Fibroblast of lung (primary cell): ENCODE measurements at regions not wholly inside any gene's neighbourhood (a gene's known extent, or its start where the extent isn't known, plus 50 kb on each side); places are given as distances from the start of the nearest gene placed in this dataset.

Experiments
- DNase-seq, 2 donors: peaks; one replicate each; pipeline versions ENCODE4 v3.0.0 to v3.0.0-alpha.2; 2010; ENCODE audit warnings: low read depth in 2 of 2
- H2AFZ ChIP-seq: 2 replicates; pipeline ENCODE4 v1.5.1; 2012; ENCODE audit warnings: low read length, control low read depth, inconsistent platforms
- H3K27ac ChIP-seq: 2 replicates; pipeline ENCODE4 v1.5.1; 2011; ENCODE audit warnings: low read length, control low read depth; ENCODE audit not compliant: insufficient read depth
- H3K27me3 ChIP-seq: 2 replicates; pipeline ENCODE4 v1.5.1; 2011; ENCODE audit warnings: mild to moderate bottlenecking, low read length; ENCODE audit not compliant: control insufficient read depth, insufficient read depth
- H3K36me3 ChIP-seq: 2 replicates; pipeline ENCODE4 v1.5.1; 2011; ENCODE audit warnings: low read length; ENCODE audit not compliant: control insufficient read depth, insufficient read depth
- H3K4me1 ChIP-seq: 2 replicates; pipeline ENCODE4 v1.5.1; 2011; ENCODE audit warnings: low read length; ENCODE audit not compliant: control insufficient read depth, insufficient read depth; ENCODE audit errors: extremely low read depth
- H3K4me2 ChIP-seq: 2 replicates; pipeline ENCODE4 v1.5.1; 2011; ENCODE audit warnings: low read length, control low read depth; ENCODE audit not compliant: insufficient read depth; ENCODE audit errors: extremely low read depth
- H3K4me3 ChIP-seq, 4 experiments: fragments of 200-600 bp in 1 of 4; sonication (generic) in 1 of 4; replicated peaks in 1 of 4; 2 replicates each; pipeline ENCODE4 v1.5.1; 2011 to 2016; ENCODE audit warnings: low read length in 4 of 4, low read depth in 3 of 4, mild to moderate bottlenecking in 3 of 4, control low read depth in 2 of 4, inconsistent platforms in 1 of 4, mixed read lengths in 1 of 4; ENCODE audit not compliant: insufficient read depth in 1 of 4; ENCODE audit errors: control extremely low read depth in 1 of 4
- H3K79me2 ChIP-seq: 2 replicates; pipeline ENCODE4 v1.5.1; 2012; ENCODE audit warnings: mild to moderate bottlenecking, low read length, inconsistent platforms; ENCODE audit not compliant: control insufficient read depth, insufficient read depth
- H3K9ac ChIP-seq: 2 replicates; pipeline ENCODE4 v1.5.1; 2011; ENCODE audit warnings: mild to moderate bottlenecking, low read length, control low read depth; ENCODE audit not compliant: insufficient read depth
- H3K9me3 ChIP-seq: 2 replicates; pipeline ENCODE4 v1.5.1; 2012; ENCODE audit warnings: low read depth, low read length; ENCODE audit not compliant: control insufficient read depth, insufficient read depth
- H4K20me1 ChIP-seq: 2 replicates; pipeline ENCODE4 v1.5.1; 2011; ENCODE audit warnings: low read length; ENCODE audit not compliant: control insufficient read depth, insufficient read depth; ENCODE audit errors: extremely low read depth
- CTCF ChIP-seq, 2 donors: IDR thresholded peaks in 1 of 2; conservative IDR thresholded peaks in 1 of 2; 1 replicate in 1 of 2; 2 replicates in 1 of 2; pipeline ENCODE4 v1.5.1; 2011 to 2012; ENCODE audit warnings: low read length in 2 of 2, control low read depth in 1 of 2, inconsistent platforms in 1 of 2, low read depth in 1 of 2, mild to moderate bottlenecking in 1 of 2
- EZH2 ChIP-seq: IDR thresholded peaks from 2 replicates; pipeline ENCODE4 v1.5.1; 2012; ENCODE audit warnings: low read length, control low read depth, mild to moderate bottlenecking; ENCODE audit errors: missing control alignments

- Histone ChIP-seq H3K9ac (no peak overlapping the region), H3K27ac (no peak overlapping the region), H3K9me3 (no peaks in the 10 kb centered on the region), H2AFZ (no peak overlapping the region), H3K4me2 (no peak overlapping the region), H4K20me1 (no peaks in the 10 kb centered on the region), H3K4me1 (no peaks in the 10 kb centered on the region), H3K36me3 (no peaks in the 10 kb centered on the region), H3K79me2 (no peaks in the 10 kb centered on the region), H3K4me3 (no peak overlapping the region), H3K27me3 (no peaks in the 10 kb centered on the region)
- TF ChIP-seq CTCF (conservative IDR thresholded peaks at IDR 0.05 in 1 of 2, IDR thresholded peaks at IDR 0.05 in 1 of 2; ENCODE audit: low read depth in 1 of 2, low read length in 2 of 2) (no peak), EZH2 (no peak)
- no peak for DNase-seq
Measured at GRCh38 chr22:48975316-48975741, 852.3 kb downstream of the BRD1 start.

DNA sequence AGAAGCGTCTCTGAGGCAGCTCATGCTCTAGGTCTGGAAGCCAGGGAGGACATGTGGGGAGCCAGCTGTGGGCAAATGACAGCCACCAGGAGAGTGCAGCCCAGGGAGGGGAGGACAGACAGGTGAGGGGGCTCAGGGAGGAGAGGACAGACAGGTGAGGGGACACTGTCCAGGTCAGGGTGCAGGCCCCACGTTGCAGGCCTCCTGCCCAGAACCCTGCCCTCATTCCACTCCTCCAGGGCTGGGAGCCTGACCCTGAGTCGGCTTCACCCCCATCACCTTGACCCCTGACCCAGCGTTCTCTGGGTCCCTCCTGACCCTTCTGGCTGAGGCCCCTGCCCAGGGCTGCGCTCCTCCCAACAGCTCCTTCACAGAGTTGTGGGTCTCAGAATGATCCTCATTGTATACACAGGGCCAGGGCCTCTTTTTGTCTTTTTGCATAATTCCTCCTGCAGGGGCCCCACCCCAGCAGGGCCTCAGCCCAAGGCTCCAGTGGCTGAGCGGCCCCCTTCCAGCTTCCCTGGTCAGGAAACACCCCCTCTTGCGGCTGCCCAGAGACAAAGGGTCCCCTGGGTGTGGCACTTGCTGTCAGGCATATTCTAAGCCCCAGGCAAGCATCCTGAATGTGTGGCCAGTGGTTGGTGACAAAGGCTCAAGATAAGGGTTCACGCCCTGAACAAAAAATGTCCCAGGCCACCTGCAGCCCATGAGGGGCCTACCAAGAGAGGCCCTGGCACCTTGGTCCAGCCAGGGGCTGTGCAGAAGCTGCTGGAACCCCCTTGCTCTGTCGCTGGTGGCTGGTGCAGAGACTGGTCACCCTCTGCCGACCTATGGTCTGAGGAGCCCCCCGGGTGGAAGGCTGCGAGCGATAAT lies 853.0 kb downstream of the BRD1 start:
- Histone ChIP-seq H3K79me2 (no peaks in the 10 kb centered on the region), H3K9ac (no peak overlapping the region), H3K36me3 (no peaks in the 10 kb centered on the region), H3K9me3 (no peaks in the 10 kb centered on the region), H3K27me3 (no peaks in the 10 kb centered on the region), H3K4me2 (no peak overlapping the region), H4K20me1 (no peaks in the 10 kb centered on the region), H3K27ac (no peak overlapping the region), H2AFZ (no peak overlapping the region), H3K4me3 (no peak overlapping the region), H3K4me1 (no peaks in the 10 kb centered on the region)
- no peak for DNase-seq
- TF ChIP-seq EZH2, result no peak
- no peak for TF ChIP-seq CTCF (conservative IDR thresholded peaks at IDR 0.05 in 1 of 2, IDR thresholded peaks at IDR 0.05 in 1 of 2; ENCODE audit: low read depth in 1 of 2, low read length in 2 of 2)

DNA sequence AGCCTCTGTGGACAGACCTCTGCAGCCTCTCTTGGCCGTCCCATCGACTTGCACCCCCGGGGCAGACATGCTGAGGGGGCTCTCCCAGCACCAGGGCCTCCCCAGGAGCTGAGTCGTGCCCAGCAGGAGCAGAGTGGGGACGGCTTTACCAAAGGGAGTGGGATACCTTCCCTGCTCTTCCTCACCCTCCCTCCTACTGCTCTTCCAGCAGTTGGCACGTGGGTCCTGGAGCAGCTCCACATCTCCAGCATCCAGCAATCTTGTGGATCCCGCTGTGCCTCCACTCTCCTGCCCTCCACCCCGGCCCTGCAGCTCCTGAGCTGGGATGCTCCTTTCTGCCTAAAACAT lies 854.0 kb downstream of the BRD1 start:
- H3K36me3 ChIP-seq, result no peaks in the 10 kb centered on the region
- no peak for TF ChIP-seq EZH2
- no peak for TF ChIP-seq CTCF (conservative IDR thresholded peaks at IDR 0.05 in 1 of 2, IDR thresholded peaks at IDR 0.05 in 1 of 2; ENCODE audit: low read depth in 1 of 2, low read length in 2 of 2)

More for the DNA sequence above, 854.0 kb downstream of the BRD1 start:
- no peak overlapping the region for H3K9ac ChIP-seq
- no peak overlapping the region for H2AFZ ChIP-seq
- no peak overlapping the region for H3K4me3 ChIP-seq
- H3K27ac ChIP-seq, result no peak overlapping the region
- no peaks in the 10 kb centered on the region for H4K20me1 ChIP-seq
- H3K4me1 ChIP-seq, result no peaks in the 10 kb centered on the region
- no peaks in the 10 kb centered on the region for H3K27me3 ChIP-seq
- DNase-seq, result no peak
- no peaks in the 10 kb centered on the region for H3K9me3 ChIP-seq
- H3K79me2 ChIP-seq, result no peaks in the 10 kb centered on the region
- H3K4me2 ChIP-seq, result no peak overlapping the region
